ENCODE measurements at regions not wholly inside any gene's neighbourhood (a gene's known extent, or its start where the extent isn't known, plus 50 kb on each side); places are given as distances from the start of the nearest gene placed in this dataset.

DNA sequence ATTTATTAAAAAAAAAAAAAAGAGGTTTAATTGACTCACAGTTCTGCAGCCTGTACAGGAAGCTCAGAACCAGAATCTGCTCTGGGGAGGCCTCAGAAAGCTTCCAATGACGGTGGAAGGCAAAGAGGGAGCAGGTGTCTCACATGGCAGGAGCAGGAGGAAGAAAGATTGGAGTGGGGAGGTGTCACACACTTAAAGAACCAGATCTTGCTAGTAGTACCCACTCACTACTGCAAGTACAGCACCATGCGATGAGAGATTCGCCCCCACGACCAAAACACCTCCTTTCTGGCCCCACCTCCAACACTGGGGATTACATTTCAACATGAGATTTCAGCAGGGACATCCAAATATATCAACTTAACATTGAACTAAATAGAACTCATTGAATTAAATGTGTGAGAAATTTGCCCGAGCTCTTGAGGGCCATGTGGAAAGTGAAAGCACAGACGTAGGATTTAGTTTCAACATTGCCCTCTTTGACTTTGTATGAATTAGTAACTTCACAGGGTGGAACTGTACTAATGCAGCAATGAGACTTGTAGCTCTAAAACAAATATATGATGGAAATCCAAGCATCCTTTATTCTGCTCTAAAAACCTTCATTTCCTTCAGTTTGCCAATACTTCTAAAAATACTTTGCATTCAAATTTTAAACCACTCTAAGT is 628.2 kb downstream of the FAM181B start:
- TF ChIP-seq, protein P1, sequence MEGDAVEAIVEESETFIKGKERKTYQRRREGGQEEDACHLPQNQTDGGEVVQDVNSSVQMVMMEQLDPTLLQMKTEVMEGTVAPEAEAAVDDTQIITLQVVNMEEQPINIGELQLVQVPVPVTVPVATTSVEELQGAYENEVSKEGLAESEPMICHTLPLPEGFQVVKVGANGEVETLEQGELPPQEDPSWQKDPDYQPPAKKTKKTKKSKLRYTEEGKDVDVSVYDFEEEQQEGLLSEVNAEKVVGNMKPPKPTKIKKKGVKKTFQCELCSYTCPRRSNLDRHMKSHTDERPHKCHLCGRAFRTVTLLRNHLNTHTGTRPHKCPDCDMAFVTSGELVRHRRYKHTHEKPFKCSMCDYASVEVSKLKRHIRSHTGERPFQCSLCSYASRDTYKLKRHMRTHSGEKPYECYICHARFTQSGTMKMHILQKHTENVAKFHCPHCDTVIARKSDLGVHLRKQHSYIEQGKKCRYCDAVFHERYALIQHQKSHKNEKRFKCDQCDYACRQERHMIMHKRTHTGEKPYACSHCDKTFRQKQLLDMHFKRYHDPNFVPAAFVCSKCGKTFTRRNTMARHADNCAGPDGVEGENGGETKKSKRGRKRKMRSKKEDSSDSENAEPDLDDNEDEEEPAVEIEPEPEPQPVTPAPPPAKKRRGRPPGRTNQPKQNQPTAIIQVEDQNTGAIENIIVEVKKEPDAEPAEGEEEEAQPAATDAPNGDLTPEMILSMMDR (IDR thresholded peaks at IDR 0.05), result no peak

DNA sequence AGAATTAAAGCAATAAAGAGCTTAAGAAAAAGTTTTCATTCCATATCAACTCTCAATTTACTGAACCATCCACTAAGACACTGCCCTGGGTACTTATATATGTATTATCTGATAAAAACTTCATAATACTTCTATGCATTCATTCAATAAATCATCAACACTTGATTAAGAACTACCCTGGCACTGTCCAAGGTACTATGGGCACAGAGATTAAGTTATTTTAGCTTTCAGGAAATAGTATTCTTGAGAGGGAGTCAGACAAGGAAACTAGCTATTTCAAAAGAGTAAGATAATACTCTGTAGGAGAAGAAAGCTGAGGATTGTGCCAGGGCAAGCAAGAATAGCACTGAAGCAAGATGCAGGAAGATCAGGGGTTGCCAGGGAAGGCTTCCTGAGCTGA is 640.8 kb downstream of the FAM181B start:
- H3K27ac ChIP-seq, result no peak overlapping the region
- H3K4me1 ChIP-seq, result no peaks in the 10 kb centered on the region
- no peaks in the 10 kb centered on the region for H3K27me3 ChIP-seq (ENCODE audit: low read depth)
- ATAC-seq (no peak), DNase-seq (no peak)
- H3K4me3 ChIP-seq, result no peak overlapping the region
- TF ChIP-seq, protein P1 (IDR thresholded peaks at IDR 0.05), result no peak
- H3K36me3 ChIP-seq, result no peaks in the 10 kb centered on the region
- no peaks in the 10 kb centered on the region for H3K9me3 ChIP-seq
- intact Hi-C loops (cut with DNase I), result no loop called here

More for the DNA sequence above, 628.2 kb downstream of the FAM181B start:
- Histone ChIP-seq H3K4me1 (no peaks in the 10 kb centered on the region), H3K4me3 (no peak overlapping the region), H3K9me3 (no peaks in the 10 kb centered on the region), H3K27me3 (ENCODE audit: low read depth) (no peaks in the 10 kb centered on the region), H3K36me3 (no peaks in the 10 kb centered on the region), H3K27ac (no peak overlapping the region)
- intact Hi-C loops (cut with DNase I), result no loop called here
- no peak for ATAC-seq
- DNase-seq, result no peak

DNA sequence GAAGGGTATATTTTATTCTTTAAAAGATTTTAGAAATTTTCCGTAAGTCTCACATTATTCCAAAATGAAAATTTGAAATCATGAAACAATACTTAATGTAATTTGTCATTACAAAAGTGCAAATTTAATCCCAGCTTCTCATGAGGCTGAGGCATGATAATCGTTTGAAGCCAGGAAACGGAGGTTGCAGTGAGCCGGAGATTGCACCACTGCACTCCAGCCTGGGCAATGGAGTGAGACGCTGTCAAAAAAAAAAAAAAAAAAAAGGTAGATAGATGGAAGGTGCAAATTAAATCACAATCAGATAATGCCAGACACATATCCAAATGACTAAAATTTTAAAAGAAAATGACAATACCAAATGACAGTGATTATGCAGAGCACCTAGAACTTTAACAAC is 644.2 kb downstream of the FAM181B start:
- intact Hi-C loops (cut with DNase I), result no loop called here

DNA sequence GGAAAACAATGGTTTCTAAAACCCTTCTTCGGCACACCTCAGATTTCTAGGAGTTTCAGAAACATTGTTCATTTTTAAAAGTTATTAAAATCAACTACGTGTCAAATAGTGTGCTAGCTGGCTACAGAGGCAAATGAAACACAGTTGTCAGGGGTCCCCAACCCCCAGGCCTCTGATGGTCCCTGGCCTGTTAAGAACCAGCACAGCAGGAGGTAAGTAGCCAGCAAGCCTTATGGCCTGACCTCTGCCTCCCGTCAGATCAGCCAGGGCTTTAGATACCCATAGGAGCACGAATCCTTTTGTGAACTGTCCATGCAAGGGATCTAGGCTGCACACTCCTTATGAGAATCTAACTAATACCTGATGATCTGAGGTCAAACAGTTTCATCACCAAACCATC is 648.2 kb downstream of the FAM181B start:
- DNase-seq (no peak), ATAC-seq (no peak)
- TF ChIP-seq, protein P1 (IDR thresholded peaks at IDR 0.05), result no peak
- Histone ChIP-seq H3K9me3 (no peaks in the 10 kb centered on the region), H3K4me3 (no peak overlapping the region), H3K36me3 (no peaks in the 10 kb centered on the region), H3K27me3 (ENCODE audit: low read depth) (no peaks in the 10 kb centered on the region), H3K27ac (no peak overlapping the region), H3K4me1 (no peaks in the 10 kb centered on the region)
- intact Hi-C loops (cut with DNase I), result no loop called here

More for the DNA sequence above, 644.2 kb downstream of the FAM181B start:
- no peak overlapping the region for H3K27ac ChIP-seq
- ATAC-seq (no peak), DNase-seq (no peak)
- TF ChIP-seq, protein P1 (IDR thresholded peaks at IDR 0.05), result no peak
- H3K9me3 ChIP-seq, result no peaks in the 10 kb centered on the region
- H3K4me1 ChIP-seq, result no peaks in the 10 kb centered on the region
- H3K4me3 ChIP-seq, result no peak overlapping the region
- H3K36me3 ChIP-seq, result no peaks in the 10 kb centered on the region
- no peaks in the 10 kb centered on the region for H3K27me3 ChIP-seq (ENCODE audit: low read depth)

DNA sequence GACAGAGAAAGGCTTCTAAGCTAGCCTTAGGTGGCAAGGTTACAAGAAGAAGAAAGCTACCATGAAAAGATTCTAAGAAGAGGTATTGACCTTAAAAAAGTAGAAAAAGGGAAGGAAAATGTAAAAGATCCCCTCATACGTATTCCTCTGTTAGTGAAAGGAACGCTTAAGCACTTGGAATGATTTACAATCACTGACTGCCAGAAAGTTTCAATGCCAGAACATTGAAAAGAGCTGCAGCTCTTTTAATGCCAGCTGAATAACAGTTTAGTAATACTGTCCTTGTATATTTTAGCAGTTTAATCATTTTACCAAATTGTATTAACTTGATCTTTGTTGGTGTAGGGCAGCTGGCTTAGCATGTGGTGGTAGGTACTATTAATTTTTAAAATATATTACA is 650.7 kb downstream of the FAM181B start:
- intact Hi-C loops (cut with DNase I), result no loop called here
- DNase-seq (no peak), ATAC-seq (no peak)
- H3K4me1 ChIP-seq, result no peaks in the 10 kb centered on the region
- no peak overlapping the region for H3K4me3 ChIP-seq
- TF ChIP-seq, protein P1 (IDR thresholded peaks at IDR 0.05), result no peak
- no peaks in the 10 kb centered on the region for H3K9me3 ChIP-seq
- H3K27me3 ChIP-seq (ENCODE audit: low read depth), result no peaks in the 10 kb centered on the region
- H3K36me3 ChIP-seq, result no peaks in the 10 kb centered on the region
- no peak overlapping the region for H3K27ac ChIP-seq

All from lower lobe of right lung (tissue), 2 donors.